HL-60 (cell line): ENCODE measurements at regions not wholly inside any gene's neighbourhood (a gene's known extent, or its start where the extent isn't known, plus 50 kb on each side); places are given as distances from the start of the nearest gene placed in this dataset.

Experiments used
- POLR2AphosphoS5 ChIP-seq: IDR thresholded peaks from 2 replicates; pipeline ENCODE4 v1.6.1; 2012; ENCODE audit warnings: low read depth
- TF ChIP-seq, protein P1 (sequence below): IDR thresholded peaks from one replicate; pipeline ENCODE4 v1.5.1; 2011; ENCODE audit warnings: low read length, control low read depth, inconsistent platforms; ENCODE audit not compliant: insufficient read depth

DNA sequence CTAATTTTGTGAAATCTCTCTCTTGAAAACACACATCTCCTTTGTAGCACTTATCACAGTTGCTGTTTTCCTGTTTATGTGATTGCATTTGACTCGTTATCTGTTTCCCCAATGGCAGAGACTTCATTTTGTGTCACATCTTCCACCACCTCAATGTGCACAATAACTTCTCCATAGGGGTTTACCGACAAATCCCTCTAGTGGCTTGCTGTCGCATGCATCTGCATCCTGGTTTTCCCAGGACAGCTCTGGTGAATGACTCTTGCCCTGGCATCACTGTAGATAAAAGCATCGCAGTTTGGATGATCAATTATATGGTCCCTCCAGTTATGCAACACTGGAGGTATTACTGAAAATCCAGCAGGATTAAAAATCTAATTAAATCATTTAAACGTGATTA is 206.5 kb upstream of the BTBD3 start:
- TF ChIP-seq, protein P1, sequence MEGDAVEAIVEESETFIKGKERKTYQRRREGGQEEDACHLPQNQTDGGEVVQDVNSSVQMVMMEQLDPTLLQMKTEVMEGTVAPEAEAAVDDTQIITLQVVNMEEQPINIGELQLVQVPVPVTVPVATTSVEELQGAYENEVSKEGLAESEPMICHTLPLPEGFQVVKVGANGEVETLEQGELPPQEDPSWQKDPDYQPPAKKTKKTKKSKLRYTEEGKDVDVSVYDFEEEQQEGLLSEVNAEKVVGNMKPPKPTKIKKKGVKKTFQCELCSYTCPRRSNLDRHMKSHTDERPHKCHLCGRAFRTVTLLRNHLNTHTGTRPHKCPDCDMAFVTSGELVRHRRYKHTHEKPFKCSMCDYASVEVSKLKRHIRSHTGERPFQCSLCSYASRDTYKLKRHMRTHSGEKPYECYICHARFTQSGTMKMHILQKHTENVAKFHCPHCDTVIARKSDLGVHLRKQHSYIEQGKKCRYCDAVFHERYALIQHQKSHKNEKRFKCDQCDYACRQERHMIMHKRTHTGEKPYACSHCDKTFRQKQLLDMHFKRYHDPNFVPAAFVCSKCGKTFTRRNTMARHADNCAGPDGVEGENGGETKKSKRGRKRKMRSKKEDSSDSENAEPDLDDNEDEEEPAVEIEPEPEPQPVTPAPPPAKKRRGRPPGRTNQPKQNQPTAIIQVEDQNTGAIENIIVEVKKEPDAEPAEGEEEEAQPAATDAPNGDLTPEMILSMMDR, result no peak
- no peak for TF ChIP-seq POLR2AphosphoS5
